ENCODE measurements at regions not wholly inside any gene's neighbourhood (a gene's known extent, or its start where the extent isn't known, plus 50 kb on each side); places are given as distances from the start of the nearest gene placed in this dataset.

DNA sequence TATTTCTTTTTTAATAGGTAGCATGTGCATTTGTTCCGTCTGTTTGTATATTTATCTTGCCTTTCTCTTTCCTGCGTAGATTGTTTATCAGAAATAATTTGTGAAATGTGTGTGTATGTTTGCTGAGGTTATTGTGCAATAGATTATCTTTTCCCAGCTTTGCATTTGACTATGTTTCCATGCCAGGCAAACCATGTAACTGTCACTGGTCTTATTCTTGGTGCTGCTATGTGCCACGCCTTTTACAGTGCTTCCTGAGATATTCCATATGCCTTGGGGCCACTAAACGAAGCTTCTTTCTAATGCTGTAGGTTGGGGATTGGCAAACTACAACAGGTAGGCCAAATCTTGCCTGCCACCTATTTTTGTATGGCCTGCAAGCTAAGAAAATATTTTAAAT lies 598.8 kb downstream of the PLPP3 start:
- DNase-seq: no peak
- Mint-ChIP-seq H3K27ac (no peak overlapping the region), H3K9me3 (peaks cover 0 to 4% (median 0%) of the 10 kb centered on the region in 7 donors), H3K4me1 (no peaks in the 10 kb centered on the region), H3K27me3 (ENCODE audit: low read depth in 3 of 3) (no peaks in the 10 kb centered on the region), H3K4me3 (no peak overlapping the region), H3K36me3 (no peaks in the 10 kb centered on the region)
- Histone ChIP-seq H3K27ac (ENCODE audit: low read depth in 1 of 2, low read length in 2 of 2) (no peak overlapping the region), H3K9ac (ENCODE audit: insufficient read depth, low read length, poor library complexity, severe bottlenecking) (no peak overlapping the region), H3K4me3 (replicated peaks in 1 of 3; ENCODE audit: low read depth in 2 of 3, low read length in 3 of 3) (no peak overlapping the region), H3K27me3 (ENCODE audit: control insufficient read depth in 2 of 2, insufficient read depth in 2 of 2, low read length in 2 of 2) (no peaks in the 10 kb centered on the region), H3K36me3 (replicated peaks in 1 of 2; ENCODE audit: control insufficient read depth in 1 of 2, insufficient read depth in 2 of 2, low read length in 2 of 2) (no peaks in the 10 kb centered on the region), H3K4me1 (ENCODE audit: control insufficient read depth in 1 of 2, insufficient read depth in 2 of 2, low read length in 2 of 2) (no peaks in the 10 kb centered on the region), H3K4me2 (replicated peaks; ENCODE audit: extremely low read depth, low read length, poor library complexity, severe bottlenecking) (no peak overlapping the region), H3K9me3 (replicated peaks in 1 of 2; ENCODE audit: control insufficient read depth in 1 of 2, insufficient read depth in 1 of 2, low read length in 2 of 2) (no peaks in the 10 kb centered on the region), H2AFZ (ENCODE audit: insufficient read depth, low read depth, low read length, poor library complexity, severe bottlenecking) (no peak overlapping the region), H3K79me2 (ENCODE audit: insufficient read depth, low read length) (no peaks in the 10 kb centered on the region), H4K20me1 (ENCODE audit: insufficient read depth, low read length) (no peaks in the 10 kb centered on the region)
- WGBS (ENCODE audit: insufficient coverage): 100% methylated on average over 1 of the region's 4 CpGs
- intact Hi-C loops (cut with micrococcal nuclease): no loop called here
- TF ChIP-seq, protein P1, sequence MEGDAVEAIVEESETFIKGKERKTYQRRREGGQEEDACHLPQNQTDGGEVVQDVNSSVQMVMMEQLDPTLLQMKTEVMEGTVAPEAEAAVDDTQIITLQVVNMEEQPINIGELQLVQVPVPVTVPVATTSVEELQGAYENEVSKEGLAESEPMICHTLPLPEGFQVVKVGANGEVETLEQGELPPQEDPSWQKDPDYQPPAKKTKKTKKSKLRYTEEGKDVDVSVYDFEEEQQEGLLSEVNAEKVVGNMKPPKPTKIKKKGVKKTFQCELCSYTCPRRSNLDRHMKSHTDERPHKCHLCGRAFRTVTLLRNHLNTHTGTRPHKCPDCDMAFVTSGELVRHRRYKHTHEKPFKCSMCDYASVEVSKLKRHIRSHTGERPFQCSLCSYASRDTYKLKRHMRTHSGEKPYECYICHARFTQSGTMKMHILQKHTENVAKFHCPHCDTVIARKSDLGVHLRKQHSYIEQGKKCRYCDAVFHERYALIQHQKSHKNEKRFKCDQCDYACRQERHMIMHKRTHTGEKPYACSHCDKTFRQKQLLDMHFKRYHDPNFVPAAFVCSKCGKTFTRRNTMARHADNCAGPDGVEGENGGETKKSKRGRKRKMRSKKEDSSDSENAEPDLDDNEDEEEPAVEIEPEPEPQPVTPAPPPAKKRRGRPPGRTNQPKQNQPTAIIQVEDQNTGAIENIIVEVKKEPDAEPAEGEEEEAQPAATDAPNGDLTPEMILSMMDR (IDR thresholded peaks at IDR 0.05): no peak

DNA sequence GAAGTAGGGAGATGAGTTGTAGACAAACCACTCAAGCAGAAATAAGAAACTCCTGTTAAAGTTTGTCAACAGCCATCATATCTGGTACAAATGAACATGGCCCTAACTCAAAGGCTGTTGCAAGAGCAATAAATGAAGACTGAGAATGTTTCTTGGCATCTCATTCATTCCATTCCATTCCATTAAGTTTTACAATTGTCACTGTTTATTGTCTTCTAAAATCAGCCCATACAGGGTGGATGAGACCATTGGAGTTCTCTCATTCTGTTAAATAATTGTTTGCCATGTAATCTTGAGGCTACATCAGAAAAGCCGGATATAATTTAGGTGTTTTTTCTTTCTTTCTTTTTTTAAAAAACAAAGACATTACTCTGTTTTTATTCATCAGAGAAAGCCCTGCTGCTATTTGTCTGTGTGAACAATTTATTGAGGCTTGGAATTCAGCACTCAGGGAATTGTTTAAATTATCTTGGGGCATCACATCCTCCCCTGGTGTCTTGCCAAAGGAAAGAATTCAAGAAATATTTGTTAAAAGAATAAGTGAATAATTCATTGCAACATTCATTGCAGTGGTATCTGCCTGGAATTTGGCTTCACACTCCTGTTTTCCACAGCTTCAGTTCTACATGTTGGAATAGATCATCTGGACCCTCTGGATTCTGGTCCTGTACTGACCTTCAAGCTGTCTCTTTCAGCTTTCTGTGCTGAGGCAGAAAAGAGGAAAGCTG lies 604.5 kb downstream of the PLPP3 start:
- Histone ChIP-seq H3K79me2 (ENCODE audit: insufficient read depth, low read length) (no peaks in the 10 kb centered on the region), H3K9ac (ENCODE audit: insufficient read depth, low read length, poor library complexity, severe bottlenecking) (no peak overlapping the region), H4K20me1 (ENCODE audit: insufficient read depth, low read length) (no peaks in the 10 kb centered on the region), H3K27ac (ENCODE audit: low read depth in 1 of 2, low read length in 2 of 2) (no peak overlapping the region), H3K4me1 (ENCODE audit: control insufficient read depth in 1 of 2, insufficient read depth in 2 of 2, low read length in 2 of 2) (no peaks in the 10 kb centered on the region), H2AFZ (ENCODE audit: insufficient read depth, low read depth, low read length, poor library complexity, severe bottlenecking) (no peak overlapping the region), H3K36me3 (replicated peaks in 1 of 2; ENCODE audit: control insufficient read depth in 1 of 2, insufficient read depth in 2 of 2, low read length in 2 of 2) (no peaks in the 10 kb centered on the region), H3K27me3 (ENCODE audit: control insufficient read depth in 2 of 2, insufficient read depth in 2 of 2, low read length in 2 of 2) (no peaks in the 10 kb centered on the region), H3K9me3 (replicated peaks in 1 of 2; ENCODE audit: control insufficient read depth in 1 of 2, insufficient read depth in 1 of 2, low read length in 2 of 2) (no peaks in the 10 kb centered on the region), H3K4me2 (replicated peaks; ENCODE audit: extremely low read depth, low read length, poor library complexity, severe bottlenecking) (no peak overlapping the region), H3K4me3 (replicated peaks in 1 of 3; ENCODE audit: low read depth in 2 of 3, low read length in 3 of 3) (no peak overlapping the region)
- H3K9me3 Mint-ChIP-seq: peaks cover 0 to 6% (median 0%) of the 10 kb centered on the region in 7 donors
- no peaks in the 10 kb centered on the region for H3K36me3 Mint-ChIP-seq
- peaks cover 0 to 2% (median 1%) of the 10 kb centered on the region in 3 donors for H3K27me3 Mint-ChIP-seq (ENCODE audit: low read depth in 3 of 3)
- TF ChIP-seq, protein P1 (IDR thresholded peaks at IDR 0.05): no peak
- WGBS (ENCODE audit: insufficient coverage): no CpG with 5 or more reads among the region's 1 CpG
- H3K4me3 Mint-ChIP-seq: no peak overlapping the region
- intact Hi-C loops (cut with micrococcal nuclease): no loop called here
- no peak for DNase-seq
- H3K4me1 Mint-ChIP-seq: no peaks in the 10 kb centered on the region
- H3K27ac Mint-ChIP-seq: no peak overlapping the region

Data from CD14-positive monocyte (primary cell).